ENCODE measurements at regions not wholly inside any gene's neighbourhood (a gene's known extent, or its start where the extent isn't known, plus 50 kb on each side); places are given as distances from the start of the nearest gene placed in this dataset.

- TF ChIP-seq, protein P1, sequence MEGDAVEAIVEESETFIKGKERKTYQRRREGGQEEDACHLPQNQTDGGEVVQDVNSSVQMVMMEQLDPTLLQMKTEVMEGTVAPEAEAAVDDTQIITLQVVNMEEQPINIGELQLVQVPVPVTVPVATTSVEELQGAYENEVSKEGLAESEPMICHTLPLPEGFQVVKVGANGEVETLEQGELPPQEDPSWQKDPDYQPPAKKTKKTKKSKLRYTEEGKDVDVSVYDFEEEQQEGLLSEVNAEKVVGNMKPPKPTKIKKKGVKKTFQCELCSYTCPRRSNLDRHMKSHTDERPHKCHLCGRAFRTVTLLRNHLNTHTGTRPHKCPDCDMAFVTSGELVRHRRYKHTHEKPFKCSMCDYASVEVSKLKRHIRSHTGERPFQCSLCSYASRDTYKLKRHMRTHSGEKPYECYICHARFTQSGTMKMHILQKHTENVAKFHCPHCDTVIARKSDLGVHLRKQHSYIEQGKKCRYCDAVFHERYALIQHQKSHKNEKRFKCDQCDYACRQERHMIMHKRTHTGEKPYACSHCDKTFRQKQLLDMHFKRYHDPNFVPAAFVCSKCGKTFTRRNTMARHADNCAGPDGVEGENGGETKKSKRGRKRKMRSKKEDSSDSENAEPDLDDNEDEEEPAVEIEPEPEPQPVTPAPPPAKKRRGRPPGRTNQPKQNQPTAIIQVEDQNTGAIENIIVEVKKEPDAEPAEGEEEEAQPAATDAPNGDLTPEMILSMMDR (IDR thresholded peaks at IDR 0.05): no peak
- no peak for TF ChIP-seq POLR2A (IDR thresholded peaks at IDR 0.05)
Measured at GRCh38 chr4:13267091-13267490, 217.0 kb downstream of the RAB28 start.
